HL-60 (cell line): ENCODE measurements at regions not wholly inside any gene's neighbourhood (a gene's known extent, or its start where the extent isn't known, plus 50 kb on each side); places are given as distances from the start of the nearest gene placed in this dataset.

Source experiments
- CTCF ChIP-seq: IDR thresholded peaks from one replicate; pipeline ENCODE4 v1.5.1; 2011; ENCODE audit warnings: low read length, control low read depth, inconsistent platforms; ENCODE audit not compliant: insufficient read depth
- GABPA ChIP-seq: IDR thresholded peaks from 2 replicates; pipeline ENCODE4 v1.6.1; 2012; ENCODE audit warnings: low read depth
- REST ChIP-seq: IDR thresholded peaks from 2 replicates; pipeline ENCODE4 v1.6.1; 2012; ENCODE audit warnings: low read depth; ENCODE audit not compliant: insufficient replicate concordance

GRCh38 chr7:56479136-56479535 is 362.9 kb upstream of the NUPR2 start:
- TF ChIP-seq REST (no peak), GABPA (no peak), CTCF (no peak)
